Transverse colon (tissue), 4 donors: ENCODE measurements at regions not wholly inside any gene's neighbourhood (a gene's known extent, or its start where the extent isn't known, plus 50 kb on each side); places are given as distances from the start of the nearest gene placed in this dataset.

Experiments used
- DNase-seq: peaks from one replicate; pipeline ENCODE4 v3.0.0-alpha.2; 2019
- H3K27ac ChIP-seq, 4 donors: fragments of 200-600 bp; sonication (generic); 2 replicates each; pipeline ENCODE4 v1.5.1; 2016 to 2018; ENCODE audit warnings: inconsistent platforms in 4 of 4
- H3K27me3 ChIP-seq: fragments of 200-600 bp; sonication (generic); 2 replicates; pipeline ENCODE4 v1.5.1; 2017; ENCODE audit warnings: inconsistent platforms
- H3K36me3 ChIP-seq, 4 donors: fragments of 200-600 bp; sonication (generic); 2 replicates each; pipeline ENCODE4 v1.5.1; 2017 to 2019; ENCODE audit warnings: inconsistent platforms in 4 of 4
- H3K4me1 ChIP-seq, 4 donors: fragments of 200-600 bp; sonication (generic); 2 replicates each; pipeline ENCODE4 v1.5.1; 2017 to 2020; ENCODE audit warnings: inconsistent platforms in 4 of 4
- H3K4me3 ChIP-seq, 4 donors: fragments of 200-600 bp; sonication (generic); 1 replicate in 1 of 4; 2 replicates in 3 of 4; pipeline versions ENCODE4 v1.5.1 to v1.6.1; 2017 to 2019; ENCODE audit warnings: inconsistent platforms in 4 of 4
- H3K9me3 ChIP-seq, 2 donors: fragments of 200-600 bp; sonication (generic); 2 replicates each; pipeline ENCODE4 v1.5.1; 2017 to 2019; ENCODE audit warnings: inconsistent platforms in 2 of 2
- EP300 ChIP-seq: sonication (generic); formaldehyde crosslinking; IDR thresholded peaks from one replicate; pipeline ENCODE4 v1.6.1; 2017; ENCODE audit warnings: antibody characterized with exemption, low read depth
- POLR2A ChIP-seq: fragments of 450-650 bp; IDR thresholded peaks from one replicate; pipeline ENCODE4 v1.6.1; 2016; ENCODE audit warnings: antibody characterized with exemption, mild to moderate bottlenecking, moderate library complexity
- POLR2AphosphoS5 ChIP-seq, 3 donors: sonication (generic); formaldehyde crosslinking; IDR thresholded peaks; one replicate each; pipeline ENCODE4 v1.6.1; 2016; ENCODE audit warnings: antibody characterized with exemption in 3 of 3
- WGBS, 2 donors: methylation state at CpG; one replicate each; pipeline ENCODE4 v1.1.5; 2018; ENCODE audit warnings: low coverage in 1 of 2; 5-methylcytosine and 5-hydroxymethylcytosine counted together
- in situ Hi-C, 4 donors: fragments of 200-750 bp; cut with MboI; loops; one replicate each; pipeline versions ENCODE4 v1.15.0 to v1.15.1; 2017; ENCODE audit warnings: low sequenced_read_pairs in 3 of 4, low pct_ligation_motif_present in 1 of 4, low pct_unique_long_range_greater_than_20kb in 1 of 4
- intact Hi-C: fragments of 100-400 bp; cut with DNase I; formaldehyde crosslinking; loops from one replicate; pipeline ENCODE4 v1.15.1; 2023; ENCODE audit warnings: low total_unique reads
- TF ChIP-seq, protein P1 (sequence below), 5 experiments: fragments of 200-600 bp in 3 of 5; fragments of 450-650 bp in 2 of 5; sonication (generic) in 3 of 5; IDR thresholded peaks; 1 replicate in 2 of 5; 2 replicates in 3 of 5; pipeline ENCODE4 v1.5.1; 2016 to 2017; ENCODE audit warnings: antibody characterized with exemption in 5 of 5, inconsistent platforms in 3 of 5, mild to moderate bottlenecking in 2 of 5, moderate library complexity in 1 of 5

DNA sequence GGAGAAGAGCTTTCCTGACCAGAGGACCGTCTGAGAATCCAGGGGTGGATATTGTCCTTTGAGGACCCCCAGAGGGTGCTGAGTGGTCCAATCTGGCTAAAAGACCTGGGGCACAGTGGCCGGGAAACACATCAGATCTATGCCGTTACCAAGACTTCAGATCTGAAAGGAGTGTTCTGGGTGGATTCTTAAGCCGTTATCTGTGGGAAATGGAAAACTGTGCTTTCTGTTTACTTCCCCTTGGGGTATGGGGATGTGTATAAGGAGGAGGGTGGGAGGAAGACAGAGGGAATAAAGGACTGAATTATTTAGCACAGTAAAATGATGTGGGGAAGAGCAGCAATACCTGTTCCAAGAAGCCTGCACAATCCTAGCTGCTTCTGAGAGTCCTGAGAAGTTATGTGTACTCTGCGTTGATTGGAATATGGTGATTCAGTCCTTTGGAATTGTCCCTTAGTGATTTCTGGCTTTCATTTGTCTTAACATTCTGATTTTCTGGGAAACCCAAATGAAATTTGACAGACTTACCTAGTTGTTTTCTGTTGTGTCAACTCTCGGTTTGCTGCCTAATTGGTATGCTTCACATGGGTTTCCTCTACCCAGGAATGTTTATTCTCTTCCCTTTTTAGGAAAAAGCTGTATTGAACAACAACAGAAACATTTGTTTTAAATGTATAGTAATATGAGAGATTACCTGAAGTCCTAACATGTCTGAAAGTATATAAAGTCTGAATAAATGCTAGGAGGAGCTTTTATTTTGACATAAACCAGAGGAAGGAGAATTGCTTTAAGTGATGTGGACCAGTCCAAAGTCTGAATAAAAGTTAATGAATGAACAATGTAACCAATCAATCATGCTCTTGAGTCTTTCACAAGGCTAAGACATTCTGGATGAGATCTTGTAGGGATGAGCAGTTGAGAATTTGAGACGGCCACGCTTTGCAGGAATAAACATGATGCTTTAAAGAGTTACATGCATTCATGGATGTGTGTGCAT lies 427.1 kb upstream of the C2CD4B start:
- H3K4me3 ChIP-seq = no peak overlapping the region
- H3K9me3 ChIP-seq = no peaks in the 10 kb centered on the region
- WGBS, 2 donors = 50 to 64% methylated on average over 6 to 8 of the region's 8 CpGs
- H3K4me1 ChIP-seq = peaks cover 13 to 43% (median 39%) of the 10 kb centered on the region in 4 donors
- no peak for TF ChIP-seq EP300
- no peak for TF ChIP-seq POLR2AphosphoS5 (IDR thresholded peaks at IDR 0.05)
- TF ChIP-seq, protein P1, sequence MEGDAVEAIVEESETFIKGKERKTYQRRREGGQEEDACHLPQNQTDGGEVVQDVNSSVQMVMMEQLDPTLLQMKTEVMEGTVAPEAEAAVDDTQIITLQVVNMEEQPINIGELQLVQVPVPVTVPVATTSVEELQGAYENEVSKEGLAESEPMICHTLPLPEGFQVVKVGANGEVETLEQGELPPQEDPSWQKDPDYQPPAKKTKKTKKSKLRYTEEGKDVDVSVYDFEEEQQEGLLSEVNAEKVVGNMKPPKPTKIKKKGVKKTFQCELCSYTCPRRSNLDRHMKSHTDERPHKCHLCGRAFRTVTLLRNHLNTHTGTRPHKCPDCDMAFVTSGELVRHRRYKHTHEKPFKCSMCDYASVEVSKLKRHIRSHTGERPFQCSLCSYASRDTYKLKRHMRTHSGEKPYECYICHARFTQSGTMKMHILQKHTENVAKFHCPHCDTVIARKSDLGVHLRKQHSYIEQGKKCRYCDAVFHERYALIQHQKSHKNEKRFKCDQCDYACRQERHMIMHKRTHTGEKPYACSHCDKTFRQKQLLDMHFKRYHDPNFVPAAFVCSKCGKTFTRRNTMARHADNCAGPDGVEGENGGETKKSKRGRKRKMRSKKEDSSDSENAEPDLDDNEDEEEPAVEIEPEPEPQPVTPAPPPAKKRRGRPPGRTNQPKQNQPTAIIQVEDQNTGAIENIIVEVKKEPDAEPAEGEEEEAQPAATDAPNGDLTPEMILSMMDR (IDR thresholded peaks at IDR 0.05) = no peak
- no peak for TF ChIP-seq POLR2A
- in situ Hi-C loops = no loop called here
- no peaks in the 10 kb centered on the region for H3K36me3 ChIP-seq
- H3K27me3 ChIP-seq = no peaks in the 10 kb centered on the region
- intact Hi-C loops = no loop called here
- peak overlapping the region in 3 of 4 donors; percentile 9 to 59 (median 19) for H3K27ac ChIP-seq
- no peak for DNase-seq

DNA sequence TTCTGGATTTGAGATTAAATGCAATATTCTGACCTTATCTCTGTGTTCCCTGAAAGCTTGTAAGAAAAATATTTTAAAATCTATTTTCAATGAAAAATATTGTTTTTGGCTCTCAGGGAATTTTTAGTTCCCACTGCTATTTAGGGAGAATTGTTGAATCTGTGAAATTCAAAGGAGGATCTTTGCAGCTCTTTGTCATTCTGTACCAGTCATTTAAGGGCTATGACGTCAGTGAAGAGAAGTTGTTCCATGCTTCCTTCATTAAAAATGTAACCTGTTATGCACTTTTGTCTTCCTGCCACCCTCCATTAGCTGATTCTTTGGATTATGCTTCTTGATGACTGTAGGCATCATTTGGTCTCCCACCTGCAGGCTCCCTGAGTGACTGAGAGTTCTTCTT lies 427.8 kb upstream of the C2CD4B start:
- 38 to 45% methylated on average over 1 of the region's 1 CpG for WGBS, 2 donors
- Histone ChIP-seq H3K27ac (peak overlapping the region in 1 of 4 donors; percentile 59), H3K9me3 (no peaks in the 10 kb centered on the region), H3K36me3 (no peaks in the 10 kb centered on the region), H3K4me1 (peaks cover 13 to 43% (median 39%) of the 10 kb centered on the region in 4 donors), H3K4me3 (no peak overlapping the region), H3K27me3 (no peaks in the 10 kb centered on the region)
- TF ChIP-seq POLR2AphosphoS5 (IDR thresholded peaks at IDR 0.05) = no peak
- TF ChIP-seq, protein P1 (IDR thresholded peaks at IDR 0.05) = no peak
- TF ChIP-seq POLR2A = no peak
- TF ChIP-seq EP300 = no peak
- intact Hi-C loops (no loop called here), in situ Hi-C loops (no loop called here)
- DNase-seq = no peak

DNA sequence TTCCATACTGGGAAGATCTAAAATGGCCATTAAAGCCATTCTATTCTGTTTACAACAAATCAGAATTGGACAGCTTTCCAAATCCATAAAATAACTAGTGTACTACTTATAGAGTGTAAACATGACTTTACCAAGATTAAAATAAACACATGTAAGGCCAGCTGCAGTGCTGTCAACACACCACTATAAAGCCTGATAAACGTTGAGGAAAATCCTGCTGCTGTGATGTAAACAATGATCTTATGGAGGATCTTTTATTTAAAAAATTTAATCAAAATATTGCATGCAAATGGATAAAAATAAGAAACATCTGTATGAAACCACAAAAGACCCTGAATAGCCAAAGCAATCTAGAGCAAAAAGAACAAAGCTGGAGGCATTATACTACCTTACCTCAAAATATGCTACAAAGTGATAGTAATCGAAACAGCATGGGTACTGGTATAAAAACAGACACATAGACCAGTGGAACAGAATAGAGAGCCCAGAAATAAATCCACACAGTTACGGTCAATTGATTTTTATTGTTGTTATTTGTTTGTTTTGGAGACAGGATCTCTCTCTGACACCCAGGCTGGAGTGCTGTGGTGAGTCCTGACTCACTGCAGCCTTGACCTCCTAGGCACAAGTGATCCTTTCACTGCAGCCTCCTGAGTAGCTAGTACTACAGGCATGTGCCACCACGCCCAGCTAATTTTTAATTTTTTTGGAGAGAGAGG lies 428.8 kb upstream of the C2CD4B start:
- no peak for DNase-seq
- no peaks in the 10 kb centered on the region for H3K36me3 ChIP-seq
- 57 to 58% methylated on average over 3 to 4 of the region's 4 CpGs for WGBS, 2 donors
- H3K9me3 ChIP-seq = no peaks in the 10 kb centered on the region
- peaks cover 11 to 42% (median 37%) of the 10 kb centered on the region in 4 donors for H3K4me1 ChIP-seq
- intact Hi-C loops = no loop called here
- TF ChIP-seq, protein P1 (IDR thresholded peaks at IDR 0.05) = peak in 1 of 5 experiments; percentile 11
- no peak for TF ChIP-seq POLR2A
- H3K27ac ChIP-seq = no peak overlapping the region
- H3K4me3 ChIP-seq = no peak overlapping the region
- in situ Hi-C loops = no loop called here
- H3K27me3 ChIP-seq = no peaks in the 10 kb centered on the region

DNA sequence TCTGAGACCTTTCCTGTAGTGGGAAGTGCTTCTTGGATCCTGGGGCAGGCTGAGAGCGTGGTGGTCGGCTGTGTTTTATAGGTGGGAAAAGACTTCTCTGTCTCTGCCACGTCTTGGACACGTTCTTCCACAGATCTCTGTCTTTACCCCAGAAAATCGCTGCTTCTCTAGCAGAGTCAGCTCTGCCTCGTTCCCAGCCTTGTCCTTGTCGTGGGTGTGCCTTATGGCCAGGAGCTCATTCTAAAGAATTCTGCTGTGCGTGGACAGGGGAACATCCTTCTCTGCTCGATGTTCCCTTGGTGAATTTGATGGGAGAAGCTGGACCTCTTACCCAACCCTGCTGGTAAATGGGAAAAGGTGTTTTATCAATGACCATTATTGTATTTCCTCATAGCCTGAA lies 433.1 kb upstream of the C2CD4B start:
- no peak for TF ChIP-seq POLR2AphosphoS5 (IDR thresholded peaks at IDR 0.05)
- no peak for TF ChIP-seq EP300
- TF ChIP-seq POLR2A = no peak
- TF ChIP-seq, protein P1 (IDR thresholded peaks at IDR 0.05) = no peak
- 81 to 89% methylated on average over 5 to 9 of the region's 9 CpGs for WGBS, 2 donors
- no peak overlapping the region for H3K4me3 ChIP-seq
- no peaks in the 10 kb centered on the region for H3K36me3 ChIP-seq
- no peaks in the 10 kb centered on the region for H3K27me3 ChIP-seq
- no peaks in the 10 kb centered on the region for H3K9me3 ChIP-seq
- no peak for DNase-seq
- intact Hi-C loops (no loop called here), in situ Hi-C loops (no loop called here)
- no peak overlapping the region for H3K27ac ChIP-seq
- H3K4me1 ChIP-seq = peaks cover 8 to 34% (median 26%) of the 10 kb centered on the region in 4 donors
